ENCODE measurements at regions not wholly inside any gene's neighbourhood (a gene's known extent, or its start where the extent isn't known, plus 50 kb on each side); places are given as distances from the start of the nearest gene placed in this dataset.

DNA sequence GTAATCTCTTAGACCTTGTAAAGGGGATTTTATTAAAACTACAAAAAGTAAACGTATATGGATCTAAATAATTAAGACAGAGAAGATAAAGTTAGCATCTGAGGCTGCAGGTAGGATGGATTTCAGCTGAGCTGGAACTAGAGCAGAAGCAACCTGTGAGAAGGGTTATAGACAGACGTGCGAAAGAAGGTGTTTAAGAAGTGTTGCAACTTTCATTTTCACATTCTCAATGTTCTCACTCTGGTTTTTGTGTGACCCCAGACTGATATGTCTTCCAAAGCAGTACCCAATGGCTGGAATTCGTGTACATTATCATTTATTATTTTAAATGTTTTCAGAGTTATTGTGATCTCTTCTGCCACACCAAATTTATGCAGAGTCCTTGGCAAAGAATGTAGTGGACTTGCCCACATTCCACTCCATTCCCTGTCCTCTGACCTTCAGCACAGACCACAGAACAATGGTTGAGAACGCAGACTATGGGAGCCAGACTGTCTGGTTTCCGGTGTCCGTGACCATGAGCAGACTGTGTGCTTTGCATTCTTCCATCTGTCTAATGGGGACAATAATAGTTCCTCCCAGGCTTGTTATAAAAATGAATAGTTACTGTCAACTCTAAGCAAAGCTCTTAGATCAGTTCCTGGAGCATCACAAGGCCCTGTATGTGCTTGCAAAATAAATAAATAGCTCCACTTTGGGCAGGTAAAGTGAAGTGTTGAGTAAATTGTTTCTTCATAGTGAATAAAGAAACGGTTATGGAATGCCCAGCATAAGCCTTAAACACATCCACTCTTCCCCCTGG is 140.6 kb upstream of the SAMSN1 start:
- ChIA-PET CTCF (interaction anchor here in 1 of 2 donors (0.5 to 2.6 kb wide), 2 partner anchors 11 to 45 kb away, joined by 4 to 10 read pairs; no protein-coding TSS in a partner anchor), POLR2A (no interaction called here)
- WGBS (ENCODE audit: insufficient coverage), result 50% methylated on average over 1 of the region's 8 CpGs
- Histone ChIP-seq H3K27me3 (replicated peaks in 1 of 2; ENCODE audit: control insufficient read depth in 2 of 2, extremely low read depth in 1 of 2, insufficient read depth in 2 of 2, low read length in 1 of 2) (no peaks in the 10 kb centered on the region), H3K27ac (ENCODE audit: low read length) (peak overlapping the region; percentile 18), H3K36me3 (ENCODE audit: control insufficient read depth in 2 of 2, extremely low read depth in 1 of 2, insufficient read depth in 1 of 2, low read length in 1 of 2) (no peaks in the 10 kb centered on the region), H3K9me3 (no peaks in the 10 kb centered on the region), H3K4me3 (ENCODE audit: control insufficient read depth in 1 of 2, extremely low read depth in 1 of 2, low read length in 1 of 2) (no peak overlapping the region), H3K4me1 (ENCODE audit: control insufficient read depth in 1 of 2, extremely low read depth in 1 of 2, insufficient read depth in 2 of 2, low read length in 2 of 2) (peaks cover 0 to 7% of the 10 kb centered on the region in 2 experiments)
- DNase-seq, result peak in 1 of 35 experiments; percentile 21
- H3K36me3 Mint-ChIP-seq, result no peaks in the 10 kb centered on the region
- H3K4me1 Mint-ChIP-seq, result peaks cover 33 to 42% (median 42%) of the 10 kb centered on the region in 3 donors
- H3K9me3 Mint-ChIP-seq, result no peaks in the 10 kb centered on the region
- peak overlapping the region; percentile 70 to 74 for H3K27ac Mint-ChIP-seq
- H3K4me3 Mint-ChIP-seq, result peak overlapping the region; percentile 51 to 62 (median 52)
- no peaks in the 10 kb centered on the region for H3K27me3 Mint-ChIP-seq
- peak in 2 of 4 experiments; percentile 55 to 71 for ATAC-seq (replicated peaks in 1 of 4)

DNA sequence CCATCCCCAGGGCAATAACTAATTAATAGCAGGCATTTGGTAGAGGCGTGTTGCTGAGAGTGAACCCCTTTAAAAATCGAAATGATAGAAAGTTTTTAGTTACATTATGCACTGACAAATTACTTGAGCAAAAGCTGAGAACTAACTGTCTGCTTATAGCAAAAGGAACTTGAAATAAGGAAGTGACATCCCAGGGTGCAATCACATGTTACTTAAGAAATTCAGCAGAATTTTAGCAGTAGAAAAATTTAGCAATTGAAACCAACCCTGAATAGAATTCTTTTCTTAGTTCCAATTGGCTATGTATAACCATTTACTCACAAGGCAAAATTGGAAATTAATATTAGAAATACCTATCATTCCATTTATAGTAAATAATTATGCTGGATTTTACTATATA is 139.5 kb upstream of the SAMSN1 start:
- H3K4me3 Mint-ChIP-seq, result no peak overlapping the region
- peaks cover 30 to 39% (median 37%) of the 10 kb centered on the region in 3 donors for H3K4me1 Mint-ChIP-seq
- H3K4me3 ChIP-seq (ENCODE audit: control insufficient read depth in 1 of 2, extremely low read depth in 1 of 2, low read length in 1 of 2), result no peak overlapping the region
- H3K9me3 Mint-ChIP-seq, result no peaks in the 10 kb centered on the region
- no peaks in the 10 kb centered on the region for H3K36me3 ChIP-seq (ENCODE audit: control insufficient read depth in 2 of 2, extremely low read depth in 1 of 2, insufficient read depth in 1 of 2, low read length in 1 of 2)
- H3K9me3 ChIP-seq, result no peaks in the 10 kb centered on the region
- H3K4me1 ChIP-seq (ENCODE audit: control insufficient read depth in 1 of 2, extremely low read depth in 1 of 2, insufficient read depth in 2 of 2, low read length in 2 of 2), result peaks cover 0 to 7% of the 10 kb centered on the region in 2 experiments
- H3K27ac ChIP-seq (ENCODE audit: low read length), result no peak overlapping the region
- H3K36me3 Mint-ChIP-seq, result peaks cover 2% of the 10 kb centered on the region
- DNase-seq (no peak), ATAC-seq (replicated peaks in 1 of 4) (no peak)
- no peaks in the 10 kb centered on the region for H3K27me3 Mint-ChIP-seq
- H3K27me3 ChIP-seq (replicated peaks in 1 of 2; ENCODE audit: control insufficient read depth in 2 of 2, extremely low read depth in 1 of 2, insufficient read depth in 2 of 2, low read length in 1 of 2), result no peaks in the 10 kb centered on the region
- ChIA-PET POLR2A (no interaction called here), CTCF (no interaction called here)
- no peak overlapping the region for H3K27ac Mint-ChIP-seq
- no CpG with 5 or more reads among the region's 2 CpGs for WGBS (ENCODE audit: insufficient coverage)

DNA sequence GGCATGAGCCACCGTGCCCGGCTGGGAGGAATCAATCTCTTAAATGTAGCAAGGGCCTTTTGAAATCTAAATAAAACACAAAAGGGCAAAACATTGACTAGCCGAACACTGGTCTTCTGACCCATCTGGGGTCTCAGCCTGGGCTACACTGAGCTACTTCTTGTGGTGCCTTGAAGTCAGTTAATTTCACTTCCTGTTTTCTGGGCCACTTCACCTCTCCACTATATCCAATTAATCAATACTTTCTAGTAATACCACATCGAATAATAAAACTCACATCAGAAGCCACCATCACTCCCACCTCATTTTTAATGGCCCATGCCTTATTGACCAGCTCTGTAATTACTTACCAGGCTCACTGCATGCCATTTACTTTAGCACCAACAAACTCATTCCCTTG is 138.0 kb upstream of the SAMSN1 start:
- WGBS (ENCODE audit: insufficient coverage), result 97% methylated on average over 4 of the region's 4 CpGs
- Histone ChIP-seq H3K4me3 (ENCODE audit: control insufficient read depth in 1 of 2, extremely low read depth in 1 of 2, low read length in 1 of 2) (no peak overlapping the region), H3K4me1 (ENCODE audit: control insufficient read depth in 1 of 2, extremely low read depth in 1 of 2, insufficient read depth in 2 of 2, low read length in 2 of 2) (peaks cover 0 to 7% of the 10 kb centered on the region in 2 experiments), H3K27me3 (replicated peaks in 1 of 2; ENCODE audit: control insufficient read depth in 2 of 2, extremely low read depth in 1 of 2, insufficient read depth in 2 of 2, low read length in 1 of 2) (no peaks in the 10 kb centered on the region), H3K36me3 (ENCODE audit: control insufficient read depth in 2 of 2, extremely low read depth in 1 of 2, insufficient read depth in 1 of 2, low read length in 1 of 2) (no peaks in the 10 kb centered on the region), H3K9me3 (no peaks in the 10 kb centered on the region), H3K27ac (ENCODE audit: low read length) (no peak overlapping the region)
- Mint-ChIP-seq H3K4me1 (peaks cover 30 to 43% (median 42%) of the 10 kb centered on the region in 3 donors), H3K36me3 (peaks cover 2% of the 10 kb centered on the region), H3K27me3 (no peaks in the 10 kb centered on the region), H3K4me3 (no peak overlapping the region), H3K27ac (no peak overlapping the region), H3K9me3 (no peaks in the 10 kb centered on the region)
- ChIA-PET CTCF (no interaction called here), POLR2A (no interaction called here)
- ATAC-seq (replicated peaks in 1 of 4) (no peak), DNase-seq (no peak)

DNA sequence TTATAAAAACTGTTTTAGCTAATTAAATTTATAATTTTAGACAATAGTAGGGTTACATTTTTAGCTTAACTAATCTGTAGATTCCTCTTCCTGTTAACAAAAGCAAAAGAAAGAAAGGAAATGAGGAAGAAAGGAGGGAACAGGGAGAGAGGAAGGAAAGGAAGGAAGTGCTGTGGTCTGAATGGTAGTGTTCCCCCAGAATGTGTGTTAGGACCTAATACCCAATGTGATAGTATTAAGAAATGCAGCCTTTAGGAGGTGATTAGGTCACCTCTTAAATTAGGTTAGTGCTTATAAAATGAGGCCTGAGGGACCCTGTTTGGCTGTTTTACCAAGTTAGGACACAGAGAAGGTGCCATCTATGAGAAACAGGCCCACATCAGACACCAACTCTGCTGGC is 136.9 kb upstream of the SAMSN1 start:
- Mint-ChIP-seq H3K36me3 (peaks cover 2% of the 10 kb centered on the region), H3K27ac (no peak overlapping the region), H3K9me3 (no peaks in the 10 kb centered on the region), H3K4me3 (no peak overlapping the region), H3K4me1 (peaks cover 36 to 45% (median 41%) of the 10 kb centered on the region in 3 donors), H3K27me3 (no peaks in the 10 kb centered on the region)
- ATAC-seq (replicated peaks in 1 of 4) (no peak), DNase-seq (no peak)
- Histone ChIP-seq H3K4me1 (ENCODE audit: control insufficient read depth in 1 of 2, extremely low read depth in 1 of 2, insufficient read depth in 2 of 2, low read length in 2 of 2) (peaks cover 1 to 7% of the 10 kb centered on the region in 2 experiments), H3K27me3 (replicated peaks in 1 of 2; ENCODE audit: control insufficient read depth in 2 of 2, extremely low read depth in 1 of 2, insufficient read depth in 2 of 2, low read length in 1 of 2) (no peaks in the 10 kb centered on the region), H3K9me3 (no peaks in the 10 kb centered on the region), H3K4me3 (ENCODE audit: control insufficient read depth in 1 of 2, extremely low read depth in 1 of 2, low read length in 1 of 2) (no peak overlapping the region), H3K36me3 (ENCODE audit: control insufficient read depth in 2 of 2, extremely low read depth in 1 of 2, insufficient read depth in 1 of 2, low read length in 1 of 2) (no peaks in the 10 kb centered on the region), H3K27ac (ENCODE audit: low read length) (no peak overlapping the region)
- POLR2A ChIA-PET, result interaction anchor here (0.7 kb wide), 2 partner anchors 81 to 356 kb away, joined by 3 read pairs; no protein-coding TSS in a partner anchor
- CTCF ChIA-PET, result no interaction called here

DNA sequence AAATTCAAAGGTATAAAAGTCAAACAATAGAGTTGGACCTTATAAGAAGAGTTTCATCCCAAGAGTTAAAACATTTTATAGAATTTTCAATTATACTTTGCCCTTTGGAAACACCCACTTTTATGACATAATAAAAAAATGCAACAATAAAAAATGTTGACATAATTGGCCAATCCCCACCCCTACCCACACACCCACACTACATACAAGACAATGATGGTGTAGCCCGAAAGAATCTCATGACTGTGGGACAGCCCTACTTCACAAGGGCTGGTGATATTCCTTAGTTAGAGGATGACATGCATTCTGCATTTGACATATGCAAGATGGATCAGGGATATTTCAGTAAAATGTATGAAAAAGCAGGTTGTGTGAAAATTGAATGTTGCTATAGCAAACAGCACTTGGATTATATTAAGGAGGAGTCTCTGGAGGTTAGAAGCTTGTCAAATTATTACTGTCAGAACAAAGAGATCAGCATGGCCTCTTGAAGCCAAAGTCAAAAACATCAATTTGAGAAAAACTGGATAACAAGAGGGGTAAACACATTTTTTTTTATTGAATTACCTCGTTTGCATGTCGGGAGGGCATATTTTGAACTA is 133.0 kb upstream of the SAMSN1 start:
- H3K36me3 ChIP-seq (ENCODE audit: control insufficient read depth in 2 of 2, extremely low read depth in 1 of 2, insufficient read depth in 1 of 2, low read length in 1 of 2), result no peaks in the 10 kb centered on the region
- peaks cover 2% of the 10 kb centered on the region for H3K36me3 Mint-ChIP-seq
- peaks cover 16 to 19% of the 10 kb centered on the region in 2 experiments for H3K4me1 ChIP-seq (ENCODE audit: control insufficient read depth in 1 of 2, extremely low read depth in 1 of 2, insufficient read depth in 2 of 2, low read length in 2 of 2)
- no peak for ATAC-seq (replicated peaks in 1 of 4)
- H3K4me1 Mint-ChIP-seq, result peaks cover 49 to 57% (median 51%) of the 10 kb centered on the region in 3 donors
- no peak overlapping the region for H3K4me3 Mint-ChIP-seq
- POLR2A ChIA-PET, result no interaction called here
- H3K27ac Mint-ChIP-seq, result peak overlapping the region; percentile 98 to 100
- H3K4me3 ChIP-seq (ENCODE audit: control insufficient read depth in 1 of 2, extremely low read depth in 1 of 2, low read length in 1 of 2), result no peak overlapping the region
- H3K9me3 ChIP-seq, result no peaks in the 10 kb centered on the region
- no peaks in the 10 kb centered on the region for H3K27me3 Mint-ChIP-seq
- no peak for DNase-seq
- no peak overlapping the region for H3K27ac ChIP-seq (ENCODE audit: low read length)
- CTCF ChIA-PET, result no interaction called here
- no peaks in the 10 kb centered on the region for H3K27me3 ChIP-seq (replicated peaks in 1 of 2; ENCODE audit: control insufficient read depth in 2 of 2, extremely low read depth in 1 of 2, insufficient read depth in 2 of 2, low read length in 1 of 2)
- WGBS (ENCODE audit: insufficient coverage), result 94% methylated on average over 2 of the region's 3 CpGs
- H3K9me3 Mint-ChIP-seq, result peaks cover 0 to 7% (median 0%) of the 10 kb centered on the region in 3 donors

DNA sequence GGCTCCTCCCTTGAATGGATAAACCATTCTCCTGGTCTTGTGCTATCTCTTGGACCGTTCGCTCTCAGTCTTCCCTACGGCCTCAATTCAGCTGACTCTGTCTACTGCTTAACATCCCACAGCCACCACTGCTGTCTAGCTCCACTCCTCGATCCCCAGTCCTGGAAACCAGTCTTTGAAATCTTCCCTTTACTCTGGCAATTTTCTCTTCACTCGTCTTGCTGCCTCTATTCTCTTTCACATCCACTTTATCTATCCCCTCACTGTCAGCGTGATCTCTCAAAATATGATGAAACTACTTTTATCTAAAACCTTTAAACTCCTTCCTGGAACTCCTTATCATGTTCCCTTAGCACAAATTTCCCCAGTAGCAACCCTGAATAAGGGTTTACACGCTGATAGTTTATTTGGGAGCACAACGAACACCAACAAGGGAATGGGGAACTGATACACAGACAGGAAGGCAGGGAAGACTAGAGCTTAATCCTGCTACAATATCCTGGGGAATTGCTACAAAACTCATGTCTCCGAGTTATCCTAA is 131.6 kb upstream of the SAMSN1 start:
- ATAC-seq (replicated peaks in 1 of 4), result no peak
- Mint-ChIP-seq H3K4me3 (peak overlapping the region in 1 of 3 donors; percentile 76), H3K27ac (peak overlapping the region; percentile 98 to 100), H3K4me1 (peaks cover 47 to 56% (median 52%) of the 10 kb centered on the region in 3 donors), H3K27me3 (no peaks in the 10 kb centered on the region), H3K9me3 (peaks cover 0 to 7% (median 0%) of the 10 kb centered on the region in 3 donors), H3K36me3 (peaks cover 2% of the 10 kb centered on the region)
- peaks cover 16 to 23% of the 10 kb centered on the region in 2 experiments for H3K4me1 ChIP-seq (ENCODE audit: control insufficient read depth in 1 of 2, extremely low read depth in 1 of 2, insufficient read depth in 2 of 2, low read length in 2 of 2)
- no peak for DNase-seq
- POLR2A ChIA-PET, result interaction anchor here in 1 of 2 donors (0.6 to 2.1 kb wide), 2 partner anchors 134 to 294 kb away, joined by 4 to 6 read pairs; no protein-coding TSS in a partner anchor
- 97% methylated on average over 7 of the region's 9 CpGs for WGBS (ENCODE audit: insufficient coverage)
- no peaks in the 10 kb centered on the region for H3K36me3 ChIP-seq (ENCODE audit: control insufficient read depth in 2 of 2, extremely low read depth in 1 of 2, insufficient read depth in 1 of 2, low read length in 1 of 2)
- CTCF ChIA-PET, result interaction anchor here (0.6 to 1.6 kb wide), 3 partner anchors 11 to 65 kb away, joined by 3 to 4 read pairs (median 3); no protein-coding TSS in a partner anchor
- H3K27ac ChIP-seq (ENCODE audit: low read length), result peak overlapping the region; percentile 95
- no peak overlapping the region for H3K4me3 ChIP-seq (ENCODE audit: control insufficient read depth in 1 of 2, extremely low read depth in 1 of 2, low read length in 1 of 2)
- no peaks in the 10 kb centered on the region for H3K27me3 ChIP-seq (replicated peaks in 1 of 2; ENCODE audit: control insufficient read depth in 2 of 2, extremely low read depth in 1 of 2, insufficient read depth in 2 of 2, low read length in 1 of 2)
- no peaks in the 10 kb centered on the region for H3K9me3 ChIP-seq
